Cardiac septum (tissue), 1 donor: ENCODE measurements at regions not wholly inside any gene's neighbourhood (a gene's known extent, or its start where the extent isn't known, plus 50 kb on each side); places are given as distances from the start of the nearest gene placed in this dataset.

Experiments used
- DNase-seq: peaks from one replicate; pipeline ENCODE4 v3.0.0-alpha.2; 2020; ENCODE audit warnings: low spot score
- intact Hi-C: fragments of 100-400 bp; cut with DNase I; formaldehyde crosslinking; loops from one replicate; pipeline ENCODE4 v1.14.0; 2022
- donor health status: DM: no; HTN: no; CAD: no.

DNA sequence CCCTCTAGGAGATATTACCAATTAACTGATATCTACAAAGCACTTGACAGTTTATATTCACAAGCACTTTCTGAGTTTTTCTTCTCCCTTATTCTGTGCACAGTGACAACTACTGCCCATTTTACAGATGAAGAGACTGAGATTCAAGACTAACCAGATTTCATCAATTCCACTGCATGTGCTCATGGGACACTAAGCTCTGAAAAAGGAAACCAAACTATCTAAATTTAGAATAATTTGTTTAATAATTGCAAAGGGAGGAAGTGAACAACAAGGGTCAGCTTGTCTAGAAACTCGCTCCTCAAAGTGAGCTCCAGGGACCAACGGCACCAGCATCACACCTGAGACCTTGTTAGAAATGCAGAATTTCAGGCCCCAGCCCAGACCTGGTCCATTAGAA lies 50.8 kb upstream of the MYLIP start:
- intact Hi-C loops = no loop called here
- no peak for DNase-seq

DNA sequence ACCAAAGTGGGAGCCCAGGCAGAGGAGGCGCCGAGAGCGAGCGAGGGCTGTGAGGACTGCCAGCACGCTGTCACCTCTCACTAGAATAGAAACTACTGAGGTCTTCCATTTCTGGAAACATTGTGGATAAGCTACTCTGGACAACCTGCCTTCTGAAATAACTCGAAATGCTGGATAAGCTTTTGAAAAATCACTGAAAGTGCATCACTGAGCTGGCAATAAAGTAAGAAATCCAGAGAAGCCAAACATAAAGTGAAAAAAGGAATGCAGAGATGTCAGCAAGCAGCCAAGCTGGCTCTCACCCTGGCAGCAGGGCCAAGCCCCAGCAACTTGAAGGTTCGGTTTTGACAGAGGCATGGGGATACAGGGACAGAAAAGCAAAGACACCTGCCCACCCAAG lies 59.2 kb upstream of the MYLIP start:
- DNase-seq = no peak
- intact Hi-C loops = no loop called here

DNA sequence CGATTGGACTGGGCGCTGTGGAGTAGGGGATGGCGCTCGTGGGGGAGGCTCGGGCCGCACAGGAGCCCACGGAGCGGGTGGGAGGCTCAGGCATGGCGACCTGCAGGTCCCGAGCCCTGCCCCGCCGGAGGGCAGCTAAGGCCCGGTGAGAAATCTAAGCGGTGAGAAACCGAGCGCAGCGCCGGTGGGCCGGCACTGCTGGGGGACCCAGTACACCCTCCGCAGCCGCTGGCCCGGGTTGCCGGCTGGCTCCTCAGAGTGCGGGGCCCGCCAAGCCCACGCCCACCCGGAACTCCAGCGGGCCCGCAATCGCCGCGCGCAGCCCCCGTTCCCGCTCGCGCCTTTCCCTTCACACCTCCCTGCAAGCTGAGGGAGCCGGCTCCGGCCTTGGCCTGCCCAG lies 59.7 kb upstream of the MYLIP start:
- no peak for DNase-seq
- intact Hi-C loops = no loop called here

DNA sequence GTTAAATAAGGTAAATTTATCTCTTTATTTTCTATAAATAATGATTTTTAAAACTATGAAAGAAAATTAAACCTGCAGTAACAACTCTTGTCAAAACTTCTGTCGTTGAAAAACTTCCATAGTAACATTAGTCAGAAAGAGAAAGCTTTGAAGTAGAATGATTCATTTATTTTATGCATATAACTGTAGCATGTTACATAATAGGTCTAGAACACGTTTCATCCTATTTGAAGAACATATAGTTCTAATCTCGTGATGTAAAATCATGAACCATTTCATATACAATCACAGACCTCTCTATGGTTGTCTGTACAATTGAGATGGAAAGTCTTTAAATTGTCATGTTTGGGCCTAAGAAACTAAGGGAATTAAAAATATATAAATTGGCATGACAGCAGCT lies 61.3 kb upstream of the MYLIP start:
- no peak for DNase-seq
- intact Hi-C loops = no loop called here

- intact Hi-C loops = no loop called here
- DNase-seq = no peak
Observed at GRCh38 chr6:16064671-16065072, 64.2 kb upstream of the MYLIP start.

DNA sequence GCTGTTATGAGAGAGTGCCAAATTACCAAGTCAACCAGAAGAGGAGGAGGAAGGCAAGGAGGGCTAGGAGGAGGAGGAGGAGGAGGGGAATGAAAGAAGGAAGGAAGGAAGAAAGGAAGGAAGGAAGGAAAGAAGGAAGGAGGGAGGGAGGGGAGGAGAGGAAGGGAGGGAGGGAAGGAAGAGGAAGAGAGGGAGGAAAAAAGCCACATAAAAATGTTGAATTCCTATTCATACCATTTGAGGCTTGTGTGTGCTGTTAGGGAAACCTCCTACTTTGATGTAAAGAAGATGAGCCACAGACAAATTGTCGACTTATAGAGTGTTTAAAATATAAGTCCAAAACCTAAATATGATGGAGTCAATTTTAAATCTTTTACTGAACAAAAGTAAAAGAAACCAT lies 65.3 kb upstream of the MYLIP start:
- intact Hi-C loops = no loop called here
- DNase-seq = no peak

- intact Hi-C loops = no loop called here
- DNase-seq = no peak
Observed at GRCh38 chr6:16061818-16062217, 67.1 kb upstream of the MYLIP start.

DNA sequence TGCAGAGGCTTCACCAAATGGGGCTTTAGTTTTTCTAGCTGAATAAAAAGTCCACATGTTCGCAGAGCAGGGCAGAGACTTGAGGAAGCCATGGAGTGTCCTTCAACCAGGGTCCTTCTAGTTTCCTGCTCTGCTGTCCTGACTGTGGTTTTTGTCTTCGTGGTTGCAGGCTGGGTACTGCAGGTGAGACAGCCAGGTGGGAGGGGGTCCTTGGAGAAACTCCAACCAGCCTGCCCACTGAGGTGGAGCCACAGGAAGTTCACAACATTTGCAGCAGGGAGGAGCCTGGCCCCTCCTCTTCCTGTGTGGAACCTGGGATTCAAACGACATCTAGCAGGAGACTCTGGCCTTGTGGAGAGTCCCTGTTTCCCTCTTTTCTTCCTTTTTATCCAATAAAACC lies 68.8 kb upstream of the MYLIP start:
- no peak for DNase-seq
- intact Hi-C loops = no loop called here

- DNase-seq = no peak
- intact Hi-C loops = no loop called here
Observed at GRCh38 chr6:16059496-16059895, 69.4 kb upstream of the MYLIP start.

DNA sequence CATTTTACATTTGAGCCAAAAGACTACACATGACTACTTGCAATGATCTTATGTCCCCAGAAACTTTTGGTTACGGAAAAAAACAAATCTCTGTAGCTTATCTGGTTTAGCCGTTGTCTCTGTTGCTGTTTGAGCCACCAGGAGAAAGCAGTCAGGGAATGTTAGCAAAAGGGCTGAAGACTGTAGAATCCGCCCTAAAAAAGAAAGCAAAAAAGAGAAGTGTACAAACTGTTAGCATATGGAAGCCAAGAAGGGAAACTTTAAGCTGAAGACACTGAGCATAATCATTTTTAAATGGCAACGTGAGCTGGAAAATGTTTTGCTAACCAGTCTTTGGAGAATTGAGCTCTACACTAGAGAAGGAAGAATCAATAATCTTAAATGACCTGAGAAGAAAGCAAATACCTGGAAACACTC lies 69.9 kb upstream of the MYLIP start:
- intact Hi-C loops = no loop called here
- no peak for DNase-seq

GRCh38 chr6:16058201-16058928 lies 70.5 kb upstream of the MYLIP start:
- intact Hi-C loops = no loop called here
- DNase-seq = no peak

- no peak for DNase-seq
- intact Hi-C loops = no loop called here
Observed at GRCh38 chr6:16057446-16057845, 71.4 kb upstream of the MYLIP start.

GRCh38 chr6:16056263-16056870 lies 72.5 kb upstream of the MYLIP start:
- intact Hi-C loops = no loop called here
- no peak for DNase-seq

DNA sequence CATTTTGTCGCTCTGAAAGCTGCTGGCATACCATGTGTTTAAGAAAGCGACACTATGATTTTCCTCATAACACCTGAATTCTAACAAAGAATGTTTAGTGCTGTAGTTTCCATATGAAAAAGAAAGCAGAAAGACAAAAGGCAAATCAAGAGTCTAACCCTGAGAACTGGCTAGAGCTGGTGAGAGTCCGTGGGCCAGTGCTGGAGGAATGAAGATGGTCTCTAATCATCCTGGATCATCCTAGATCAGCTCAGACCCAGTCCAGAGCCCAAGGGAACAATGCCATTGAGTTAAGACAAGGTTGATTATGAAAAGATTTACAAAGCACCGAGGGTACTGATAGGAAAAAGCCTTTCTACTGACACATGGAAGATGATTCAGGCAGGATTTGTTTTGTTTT lies 73.0 kb upstream of the MYLIP start:
- DNase-seq = no peak
- intact Hi-C loops = no loop called here

- intact Hi-C loops = no loop called here
Observed at GRCh38 chr6:16049168-16049567, 79.7 kb upstream of the MYLIP start.

GRCh38 chr6:16048221-16048620 lies 80.7 kb upstream of the MYLIP start:
- intact Hi-C loops = no loop called here

More at GRCh38 chr6:16049168-16049567, 79.7 kb upstream of the MYLIP start:
- no peak for DNase-seq

GRCh38 chr6:16047435-16047990 lies 81.4 kb upstream of the MYLIP start:
- intact Hi-C loops = no loop called here
- DNase-seq = no peak

More at GRCh38 chr6:16048221-16048620, 80.7 kb upstream of the MYLIP start:
- no peak for DNase-seq

DNA sequence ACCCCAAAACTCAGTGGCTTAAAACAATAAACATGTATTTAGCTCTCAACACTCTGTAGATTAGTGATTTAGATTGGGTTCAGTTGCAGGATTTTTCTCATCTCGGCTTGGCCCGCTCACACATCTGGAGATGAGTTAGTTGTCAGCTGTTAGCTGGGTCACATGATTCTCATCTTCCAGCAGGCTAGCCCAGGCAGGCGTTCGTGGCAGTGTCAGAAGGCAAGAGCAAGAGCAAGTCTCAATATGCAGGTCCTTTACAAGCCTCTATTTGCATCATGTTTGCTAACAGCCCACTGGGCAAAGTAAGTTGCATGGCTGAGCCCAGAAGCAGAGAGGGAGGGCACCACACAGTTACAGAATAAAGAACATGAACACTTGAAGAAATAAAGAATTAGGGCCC lies 83.6 kb upstream of the MYLIP start:
- intact Hi-C loops = no loop called here
- DNase-seq = no peak

GRCh38 chr6:16044211-16044643 lies 84.7 kb upstream of the MYLIP start:
- intact Hi-C loops = no loop called here
- DNase-seq = no peak

DNA sequence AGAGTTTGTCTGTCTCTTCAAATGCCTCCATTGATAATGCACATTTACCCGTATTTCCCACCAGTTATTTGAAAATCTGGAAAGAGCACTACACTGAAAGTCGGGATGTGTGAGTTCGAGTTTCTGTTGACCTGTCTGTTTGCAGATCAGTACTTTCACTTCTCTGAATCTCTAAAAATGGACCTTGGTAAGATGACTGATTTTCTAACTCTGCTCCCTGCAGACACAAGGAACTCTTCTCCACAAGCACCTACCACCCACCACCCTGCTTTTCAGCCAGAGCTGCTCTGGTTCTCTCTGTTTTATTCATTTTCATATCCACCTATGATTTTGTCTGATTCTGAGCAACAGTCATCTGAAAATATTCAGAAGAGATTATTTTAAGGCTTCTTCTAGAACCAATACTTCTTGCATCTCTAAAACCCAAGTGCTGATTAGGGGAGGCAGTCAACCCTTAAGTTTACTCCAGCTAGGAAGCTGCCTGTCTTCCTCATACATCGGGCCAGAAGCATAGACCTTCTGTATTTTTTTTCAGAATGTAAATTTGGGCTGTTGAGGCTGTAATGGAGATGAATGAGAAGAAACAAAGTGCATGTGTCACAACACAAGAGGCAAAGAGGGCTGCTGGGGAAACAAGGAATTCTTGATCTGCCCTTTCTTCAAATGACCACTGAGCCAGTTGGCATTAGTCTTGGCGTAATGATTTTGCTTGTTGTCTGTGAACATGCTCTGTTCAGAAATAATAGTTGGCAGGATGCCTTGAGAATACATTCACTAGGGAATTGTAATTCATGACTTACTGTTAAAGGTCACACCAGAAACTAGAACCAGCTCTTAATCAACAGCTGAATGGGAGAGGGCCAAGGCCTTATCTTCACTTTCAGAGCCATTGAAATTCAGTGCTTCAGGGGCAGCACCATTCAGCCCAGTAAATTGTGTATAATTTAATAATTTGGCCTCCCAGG lies 85.4 kb upstream of the MYLIP start:
- intact Hi-C loops = no loop called here
- no peak for DNase-seq
